ENCODE measurements at regions not wholly inside any gene's neighbourhood (a gene's known extent, or its start where the extent isn't known, plus 50 kb on each side); places are given as distances from the start of the nearest gene placed in this dataset.
A peak's percentile ranks its signal among the peaks of the same experiment; 100 is the strongest.

DNA sequence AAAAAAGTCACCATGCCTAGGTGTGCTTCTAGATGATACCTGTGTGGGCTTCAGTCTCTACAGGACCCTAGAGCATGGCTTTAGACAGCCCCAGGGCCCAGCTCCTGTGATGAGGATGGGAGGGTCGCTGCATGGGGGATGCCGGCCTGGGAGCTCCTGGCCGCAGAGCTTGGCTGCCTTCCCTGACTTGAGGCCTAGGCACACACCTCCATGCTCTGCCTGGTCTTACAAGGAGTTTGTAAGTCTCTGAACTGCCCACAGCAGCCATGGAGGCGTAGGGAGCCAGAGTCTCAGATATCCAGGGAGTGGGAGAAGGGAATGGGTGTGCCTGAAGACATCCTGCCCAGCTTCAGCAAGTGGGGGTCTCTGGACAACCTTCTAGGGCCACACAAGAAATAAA is 149.5 kb upstream of the MYL2 start:
- no peak for DNase-seq

GRCh38 chr12:111068290-111068689 is 147.9 kb upstream of the MYL2 start:
- DNase-seq, result peak; percentile 8

GRCh38 chr12:111067498-111067897 is 147.1 kb upstream of the MYL2 start:
- DNase-seq, result no peak

DNA sequence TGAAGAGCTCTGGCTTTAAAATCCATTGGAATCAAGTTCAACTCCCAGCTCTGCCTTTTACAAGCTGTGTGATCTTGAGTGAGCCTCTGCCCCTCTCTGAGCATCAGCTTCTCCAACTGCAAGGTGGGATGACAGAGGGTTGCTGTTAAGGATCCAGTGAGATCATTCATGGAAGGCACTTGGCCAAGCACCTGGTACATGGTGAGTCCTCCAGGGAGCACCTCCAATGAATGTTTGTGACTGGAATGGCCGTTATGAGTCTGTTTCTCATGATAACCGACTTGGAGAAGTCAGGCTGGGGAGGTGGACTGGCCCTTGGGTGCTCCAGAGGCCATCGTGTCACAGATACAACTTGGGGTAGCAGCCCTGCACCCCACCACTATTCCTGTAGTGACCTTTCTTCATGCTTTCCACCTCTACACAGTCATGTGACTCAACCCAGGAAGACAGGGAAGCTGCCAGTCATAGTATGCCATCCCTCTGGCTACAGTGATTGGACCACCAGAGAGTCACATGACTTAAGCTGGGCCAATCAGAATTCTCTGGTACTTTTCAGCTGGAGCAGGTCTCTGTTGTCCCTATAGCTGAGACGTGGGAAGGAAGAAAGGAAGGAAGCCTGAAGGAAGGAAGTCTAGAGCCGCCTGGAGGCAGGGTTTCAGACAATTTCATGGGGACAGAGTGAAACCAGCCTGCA is 146.5 kb upstream of the MYL2 start:
- no peak for DNase-seq

- DNase-seq, result no peak
Observed at GRCh38 chr12:111064982-111065381, 144.6 kb upstream of the MYL2 start.

GRCh38 chr12:111064154-111064553 is 143.8 kb upstream of the MYL2 start:
- no peak for DNase-seq

GRCh38 chr12:111063295-111064026 is 143.1 kb upstream of the MYL2 start:
- no peak for DNase-seq

GRCh38 chr12:111057701-111058425 is 137.5 kb upstream of the MYL2 start:
- DNase-seq, result no peak

GRCh38 chr12:111056618-111057521 is 136.5 kb upstream of the MYL2 start:
- peak; percentile 21 for DNase-seq

GRCh38 chr12:111055181-111055880 is 135.0 kb upstream of the MYL2 start:
- DNase-seq, result no peak

- DNase-seq, result no peak
Observed at GRCh38 chr12:111048991-111049390, 128.6 kb upstream of the MYL2 start.

DNA sequence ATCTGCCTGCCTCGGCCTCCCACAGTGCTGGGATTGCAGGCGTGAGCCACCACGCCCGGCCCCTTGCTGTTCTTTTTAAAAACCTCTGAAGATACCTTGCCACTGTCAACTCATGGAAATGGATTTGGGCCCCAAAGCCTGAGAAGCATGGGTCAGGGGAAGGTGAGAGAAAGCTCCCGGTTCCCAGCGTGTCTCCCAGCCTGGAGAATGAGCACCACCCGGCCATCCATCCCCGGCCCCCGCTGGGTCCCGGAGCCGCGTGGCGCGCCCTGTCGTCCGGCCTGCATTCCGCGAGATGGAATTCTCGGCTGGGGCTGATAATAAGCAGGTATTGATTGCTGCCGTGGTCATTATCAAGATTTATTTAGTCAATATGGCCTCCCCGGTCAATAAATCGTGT is 126.5 kb upstream of the MYL2 start:
- DNase-seq, result no peak

GRCh38 chr12:111045941-111046340 is 125.6 kb upstream of the MYL2 start:
- DNase-seq, result no peak

GRCh38 chr12:111041091-111041490 is 120.7 kb upstream of the MYL2 start:
- DNase-seq, result no peak

DNA sequence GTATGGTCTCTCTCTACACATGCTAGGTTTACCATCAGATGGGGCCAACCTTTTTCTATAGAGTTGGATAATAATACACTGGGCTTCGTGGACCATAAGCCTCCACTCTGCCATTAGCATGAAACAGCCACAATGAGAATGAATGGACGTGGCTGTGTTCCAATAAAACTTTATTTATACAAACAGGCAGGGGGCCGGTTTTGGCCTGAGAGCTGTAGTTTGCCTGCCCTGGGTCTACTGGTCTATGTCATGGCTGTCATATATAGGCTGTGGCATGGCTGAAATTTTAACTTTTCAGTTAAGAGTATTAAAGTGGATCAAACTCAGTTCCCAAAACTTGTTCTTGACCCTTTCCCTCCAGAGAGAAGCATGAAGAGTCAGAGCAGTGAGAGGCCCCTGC is 120.3 kb upstream of the MYL2 start:
- no peak for DNase-seq

- DNase-seq, result no peak
Observed at GRCh38 chr12:111038941-111039340, 118.6 kb upstream of the MYL2 start.

GRCh38 chr12:111038077-111038476 is 117.7 kb upstream of the MYL2 start:
- DNase-seq, result no peak

DNA sequence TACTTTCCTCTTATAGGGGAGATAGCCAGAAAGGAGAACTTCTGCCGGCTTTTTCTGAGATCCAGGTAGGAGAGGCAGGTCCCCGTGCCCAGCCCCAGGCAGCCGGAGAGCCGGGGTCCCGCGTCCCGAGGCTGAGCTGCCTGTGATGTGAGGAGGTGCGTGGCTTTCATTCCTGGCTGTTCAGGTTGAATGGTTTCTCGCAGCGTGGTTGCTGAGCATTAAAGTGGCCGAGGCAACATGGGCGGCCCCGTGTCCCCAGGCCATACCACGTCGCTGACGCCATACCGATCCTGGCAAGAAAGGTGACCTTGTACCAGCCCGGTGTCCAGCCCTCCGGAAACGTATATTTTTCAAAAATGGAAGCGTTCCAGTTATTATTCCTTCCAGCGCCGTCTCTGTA is 116.7 kb upstream of the MYL2 start:
- no peak for DNase-seq

DNA sequence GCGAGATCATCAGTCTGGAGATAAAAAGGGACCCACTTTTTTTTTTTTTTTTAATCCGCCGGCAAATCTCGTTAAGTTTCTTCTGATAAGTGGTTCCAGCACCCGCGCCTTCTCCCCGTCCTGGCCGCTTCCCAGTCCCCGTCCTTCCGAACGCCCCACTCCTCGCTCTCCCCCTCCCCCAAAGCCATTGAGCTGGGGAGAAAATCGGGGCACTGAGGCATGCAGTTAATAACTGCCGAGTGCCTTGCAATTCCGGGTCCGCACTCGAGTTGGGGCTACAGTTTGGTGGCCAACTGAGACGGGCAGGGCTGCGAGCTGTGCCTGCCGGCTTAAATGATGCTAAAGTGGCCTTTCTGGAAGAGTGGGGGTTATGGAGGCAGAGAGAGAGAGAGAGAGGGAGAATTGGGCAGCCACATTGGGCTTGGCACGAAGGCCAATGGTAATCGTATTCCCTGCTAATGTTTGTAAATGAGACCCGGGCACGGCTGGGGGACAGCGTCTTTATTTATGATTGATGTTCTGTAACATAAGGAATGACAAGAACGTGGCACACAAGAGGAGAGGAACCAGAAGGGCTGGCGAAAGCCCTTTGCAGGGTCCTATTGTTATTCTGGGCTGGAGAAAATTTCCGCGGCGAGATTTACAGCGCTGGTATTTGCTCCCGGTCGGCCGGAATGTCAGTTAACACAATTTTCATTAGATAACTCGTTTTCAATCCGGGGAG is 115.4 kb upstream of the MYL2 start:
- DNase-seq, result no peak

DNA sequence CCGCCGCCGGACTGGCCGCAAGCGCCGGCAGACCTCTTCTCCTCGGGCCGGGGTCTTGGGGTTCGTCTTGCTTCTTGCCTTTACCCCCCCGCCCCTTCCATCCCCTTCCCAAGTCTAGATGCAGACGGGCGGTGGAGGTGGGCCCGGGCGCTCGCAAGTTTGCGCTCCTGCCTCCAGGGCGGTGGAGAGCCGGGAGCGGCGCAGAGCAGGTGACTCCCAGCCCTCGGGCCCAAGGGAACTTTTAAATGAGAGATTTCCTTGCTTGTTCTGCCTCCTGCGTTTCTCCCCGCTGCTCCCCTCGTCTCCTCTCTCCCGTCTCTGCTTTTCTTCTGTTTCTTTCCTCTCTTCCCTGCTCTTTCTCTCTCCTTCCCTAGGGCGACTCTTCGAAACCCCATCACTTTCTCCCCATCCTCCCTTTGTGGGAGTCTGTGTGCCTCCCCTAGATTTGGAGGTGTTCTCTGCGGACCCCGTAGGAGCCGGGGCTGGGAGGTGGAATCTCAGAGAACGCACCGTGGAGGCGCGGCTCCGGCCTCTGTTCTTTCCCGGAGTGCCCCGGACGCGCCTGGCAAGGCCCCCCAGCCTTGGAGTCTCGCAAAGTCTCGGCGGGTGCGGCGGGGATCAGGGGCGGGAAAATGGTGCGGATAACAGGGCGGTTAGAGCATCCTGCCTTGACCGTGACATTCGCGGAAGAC is 114.7 kb upstream of the MYL2 start:
- DNase-seq, result no peak
